ENCODE measurements at regions not wholly inside any gene's neighbourhood (a gene's known extent, or its start where the extent isn't known, plus 50 kb on each side); places are given as distances from the start of the nearest gene placed in this dataset.
"Not testable (repeated sequence)": the region's sequence is repeated elsewhere in the genome, so short reads cannot be mapped to it uniquely, and the experiment has no call there.

GRCh38 chr2:392926-393280 lies 105.0 kb upstream of the ALKAL2 start:
- H3K27me3 Mint-ChIP-seq = no peaks in the 10 kb centered on the region
- H3K36me3 Mint-ChIP-seq = peaks cover 2% of the 10 kb centered on the region
- peaks cover 2 to 11% (median 9%) of the 10 kb centered on the region in 3 donors for H3K4me1 Mint-ChIP-seq
- H3K27ac Mint-ChIP-seq = no peak overlapping the region
- no peaks in the 10 kb centered on the region for H3K9me3 Mint-ChIP-seq
- H3K4me3 Mint-ChIP-seq = peak overlapping the region in 1 of 4 donors; percentile 43

DNA sequence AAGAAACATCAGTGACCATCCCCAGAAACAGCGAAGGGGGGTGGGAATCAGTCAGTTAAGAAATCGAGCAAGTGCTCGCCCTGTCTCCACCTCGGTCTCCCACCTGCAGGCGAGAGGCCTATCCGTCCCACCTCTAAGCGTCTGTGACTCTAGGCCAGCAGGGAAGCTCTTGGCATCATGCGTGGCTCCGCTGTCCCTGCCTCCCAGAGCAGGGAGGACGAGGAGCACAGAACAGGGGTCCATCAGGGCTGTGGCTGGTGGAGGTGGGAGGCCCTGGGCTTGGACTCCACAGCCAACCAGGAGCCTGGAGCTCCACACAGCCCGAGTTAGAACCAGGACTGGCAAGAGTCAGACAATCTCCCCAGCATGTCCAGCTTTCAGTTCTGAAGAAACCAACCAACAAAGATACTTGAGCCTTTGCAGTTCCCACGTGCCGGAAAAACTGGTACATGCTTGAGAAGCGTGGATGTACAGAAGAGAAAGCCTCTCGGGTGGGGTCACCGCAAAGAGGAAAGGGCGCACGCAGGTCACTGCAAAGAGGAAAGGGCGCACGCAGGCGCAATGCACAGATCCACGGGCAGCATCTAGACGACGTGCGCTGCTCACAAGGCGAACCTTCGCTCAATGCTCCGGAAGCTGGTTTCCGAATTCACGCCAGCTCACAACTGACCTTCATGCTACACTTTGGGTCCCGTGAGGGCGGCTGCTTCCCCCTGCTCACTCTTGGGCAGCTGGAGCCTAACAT lies 104.5 kb upstream of the ALKAL2 start:
- Mint-ChIP-seq H3K4me3 (no peak overlapping the region), H3K9me3 (no peaks in the 10 kb centered on the region), H3K27ac (no peak overlapping the region), H3K4me1 (peaks cover 2 to 11% (median 9%) of the 10 kb centered on the region in 3 donors), H3K27me3 (no peaks in the 10 kb centered on the region), H3K36me3 (peaks cover under 1% of the 10 kb centered on the region)

- H3K36me3 Mint-ChIP-seq = no peaks in the 10 kb centered on the region
- H3K27me3 Mint-ChIP-seq = no peaks in the 10 kb centered on the region
- H3K4me3 Mint-ChIP-seq = no peak overlapping the region
- H3K9me3 Mint-ChIP-seq = no peaks in the 10 kb centered on the region
- H3K27ac Mint-ChIP-seq = no peak overlapping the region
- peaks cover 2 to 11% (median 9%) of the 10 kb centered on the region in 3 donors for H3K4me1 Mint-ChIP-seq
Measured at GRCh38 chr2:391696-392095, 103.8 kb upstream of the ALKAL2 start.

- Mint-ChIP-seq H3K36me3 (no peaks in the 10 kb centered on the region), H3K27me3 (no peaks in the 10 kb centered on the region), H3K9me3 (no peaks in the 10 kb centered on the region), H3K4me1 (peaks cover 2 to 11% (median 9%) of the 10 kb centered on the region in 3 donors), H3K27ac (no peak overlapping the region), H3K4me3 (no peak overlapping the region)
Measured at GRCh38 chr2:390959-391358, 103.1 kb upstream of the ALKAL2 start.

DNA sequence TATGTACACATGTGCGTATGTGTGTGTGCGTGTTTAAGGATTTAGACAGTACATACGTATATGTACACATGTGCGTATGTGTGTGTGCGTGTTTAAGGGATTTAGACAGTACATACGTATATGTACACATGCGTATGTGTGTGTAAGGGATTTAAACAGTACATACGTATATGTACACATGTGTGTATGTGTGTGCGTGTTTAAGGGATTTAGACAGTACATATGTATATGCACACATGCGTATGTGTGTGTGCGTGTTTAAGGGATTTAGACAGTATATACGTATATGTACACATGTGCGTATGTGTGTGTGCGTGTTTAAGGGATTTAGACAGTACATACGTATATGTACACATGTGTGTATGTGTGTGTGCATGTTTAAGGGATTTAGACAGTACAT lies 102.1 kb upstream of the ALKAL2 start:
- not testable (repeated sequence) for H3K27ac Mint-ChIP-seq, H3K9me3 Mint-ChIP-seq, H3K36me3 Mint-ChIP-seq, H3K27me3 Mint-ChIP-seq, H3K4me3 Mint-ChIP-seq
- peaks cover 2 to 11% (median 9%) of the 10 kb centered on the region in 3 donors for H3K4me1 Mint-ChIP-seq

- H3K27ac Mint-ChIP-seq, H3K27me3 Mint-ChIP-seq, H3K4me3 Mint-ChIP-seq, H3K36me3 Mint-ChIP-seq, H3K4me1 Mint-ChIP-seq, H3K9me3 Mint-ChIP-seq: not testable (repeated sequence)
Measured at GRCh38 chr2:388752-389151, 100.9 kb upstream of the ALKAL2 start.

DNA sequence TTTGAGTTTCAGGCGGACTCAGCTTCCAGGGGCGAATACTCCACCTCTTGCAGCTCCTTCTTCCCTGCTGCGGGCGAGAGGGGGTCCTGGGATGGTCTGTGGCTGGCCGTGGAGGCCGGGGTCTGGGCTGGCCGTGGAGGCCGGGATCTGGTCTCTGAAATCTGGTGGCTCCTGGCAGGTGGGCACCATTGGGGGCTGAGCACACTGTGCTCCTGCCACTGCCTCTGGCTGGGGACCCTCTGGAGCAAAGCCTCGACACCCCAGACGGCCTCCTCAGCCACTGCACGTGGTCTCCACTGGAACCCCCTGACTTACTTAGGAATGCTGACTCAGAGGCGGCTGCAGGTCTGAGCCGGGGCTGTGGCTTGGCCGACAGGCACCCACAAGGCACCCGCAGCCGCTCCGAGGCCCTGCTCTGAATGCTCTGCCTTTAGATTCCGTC lies 100.1 kb upstream of the ALKAL2 start:
- Mint-ChIP-seq H3K9me3 (no peaks in the 10 kb centered on the region), H3K4me1 (peaks cover 0 to 8% (median 3%) of the 10 kb centered on the region in 3 donors), H3K27me3 (no peaks in the 10 kb centered on the region), H3K4me3 (no peak overlapping the region), H3K27ac (no peak overlapping the region), H3K36me3 (no peaks in the 10 kb centered on the region)

GRCh38 chr2:386406-387103 lies 98.7 kb upstream of the ALKAL2 start:
- Mint-ChIP-seq H3K27ac (no peak overlapping the region), H3K4me3 (no peak overlapping the region)

DNA sequence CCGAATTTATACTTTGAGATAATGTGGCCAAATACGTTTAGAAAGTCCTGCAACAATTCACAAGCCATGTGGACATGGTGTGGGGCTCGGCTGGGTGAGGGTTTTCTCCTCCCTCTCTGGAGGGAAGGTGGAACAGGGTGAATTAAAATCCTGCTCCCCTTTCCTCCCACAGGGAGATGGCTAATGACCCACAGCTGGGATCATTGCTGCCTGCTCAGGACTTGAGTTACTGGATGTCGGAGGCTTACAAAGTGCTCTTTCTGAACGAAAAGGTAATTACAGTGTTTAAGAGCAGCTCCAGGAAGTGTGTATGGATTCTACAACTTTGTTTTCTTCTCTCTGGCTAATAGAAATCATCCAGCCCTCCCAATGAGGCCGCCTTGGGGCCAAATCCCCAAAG lies 97.9 kb upstream of the ALKAL2 start:
- Mint-ChIP-seq H3K4me3 (no peak overlapping the region), H3K9me3 (no peaks in the 10 kb centered on the region), H3K4me1 (peaks cover 0 to 8% (median 3%) of the 10 kb centered on the region in 3 donors), H3K36me3 (no peaks in the 10 kb centered on the region), H3K27ac (no peak overlapping the region), H3K27me3 (no peaks in the 10 kb centered on the region)

More at GRCh38 chr2:386406-387103, 98.7 kb upstream of the ALKAL2 start:
- H3K27me3 Mint-ChIP-seq = no peaks in the 10 kb centered on the region
- no peaks in the 10 kb centered on the region for H3K36me3 Mint-ChIP-seq
- no peaks in the 10 kb centered on the region for H3K9me3 Mint-ChIP-seq
- H3K4me1 Mint-ChIP-seq = peaks cover 0 to 8% (median 3%) of the 10 kb centered on the region in 3 donors

DNA sequence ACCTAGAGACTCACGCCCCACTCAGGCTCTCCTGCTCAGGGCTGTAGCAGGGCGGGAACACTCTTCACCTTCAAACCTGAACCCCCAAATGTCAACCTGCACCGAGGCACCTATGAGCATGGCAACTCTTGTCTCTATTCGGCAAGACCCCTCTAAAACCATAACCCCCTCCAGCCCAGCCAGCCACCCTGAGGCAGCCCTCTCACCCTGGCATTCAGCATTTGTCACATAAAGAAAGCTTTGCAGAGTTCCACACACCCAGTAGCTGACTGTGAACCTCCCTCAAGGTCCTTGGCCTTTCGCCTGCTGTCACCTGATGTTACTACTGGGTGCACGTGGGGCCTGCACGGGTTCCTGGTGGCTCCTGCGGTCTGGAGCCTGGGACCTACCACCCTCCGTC lies 97.2 kb upstream of the ALKAL2 start:
- Mint-ChIP-seq H3K27me3 (no peaks in the 10 kb centered on the region), H3K4me3 (no peak overlapping the region), H3K9me3 (no peaks in the 10 kb centered on the region), H3K27ac (no peak overlapping the region), H3K36me3 (no peaks in the 10 kb centered on the region), H3K4me1 (peaks cover 0 to 8% (median 3%) of the 10 kb centered on the region in 3 donors)

DNA sequence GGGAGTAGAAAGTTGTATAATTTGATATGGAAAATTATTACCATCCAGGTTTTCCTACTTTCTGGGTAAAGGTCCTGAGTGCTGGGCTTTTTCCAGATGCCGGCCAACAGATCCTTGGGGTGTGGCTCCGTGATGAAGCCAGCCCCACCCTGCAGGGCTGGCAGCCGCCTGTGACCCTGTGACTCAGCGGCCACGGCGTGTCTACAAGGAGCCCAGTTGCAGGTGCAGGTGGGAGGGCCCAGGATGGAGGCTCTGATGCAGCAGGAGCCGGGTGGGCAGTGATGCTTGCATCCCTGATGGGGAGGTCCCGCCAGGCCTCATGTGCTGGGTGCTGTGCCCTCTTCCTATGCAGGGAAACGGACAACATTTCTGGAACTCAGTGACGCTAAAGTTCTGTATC lies 96.0 kb upstream of the ALKAL2 start:
- H3K4me1 Mint-ChIP-seq = peaks cover 0 to 8% (median 3%) of the 10 kb centered on the region in 3 donors
- H3K27me3 Mint-ChIP-seq = peaks cover 2% of the 10 kb centered on the region
- H3K9me3 Mint-ChIP-seq = peaks cover 0 to 7% (median 6%) of the 10 kb centered on the region in 3 donors
- H3K36me3 Mint-ChIP-seq = peaks cover 3% of the 10 kb centered on the region
- H3K4me3 Mint-ChIP-seq = no peak overlapping the region
- no peak overlapping the region for H3K27ac Mint-ChIP-seq

DNA sequence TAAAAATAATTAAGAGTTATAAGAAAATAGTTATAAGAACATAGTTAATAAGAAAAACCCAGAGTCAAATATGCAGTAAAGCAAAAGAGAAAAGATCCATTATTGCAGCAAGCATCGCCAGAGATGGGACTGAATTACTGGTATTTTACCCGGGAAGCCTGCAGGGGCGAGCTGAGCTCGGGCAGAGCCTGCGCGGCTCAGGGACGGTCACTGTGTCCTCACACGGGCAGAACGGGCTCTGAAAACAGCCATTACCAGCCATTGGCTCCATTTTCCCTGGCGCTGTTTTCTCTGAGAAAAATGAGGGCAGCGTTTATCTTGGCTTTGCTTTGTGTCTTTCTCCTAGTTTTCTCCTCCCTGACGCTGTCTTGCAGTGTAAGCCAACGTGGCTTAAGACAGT lies 95.3 kb upstream of the ALKAL2 start:
- H3K4me3 Mint-ChIP-seq = no peak overlapping the region
- peaks cover 0 to 8% (median 3%) of the 10 kb centered on the region in 3 donors for H3K4me1 Mint-ChIP-seq
- H3K9me3 Mint-ChIP-seq = peaks cover 2 to 10% (median 7%) of the 10 kb centered on the region in 3 donors
- no peak overlapping the region for H3K27ac Mint-ChIP-seq
- H3K27me3 Mint-ChIP-seq = peaks cover 2% of the 10 kb centered on the region
- peaks cover 3% of the 10 kb centered on the region for H3K36me3 Mint-ChIP-seq

- Mint-ChIP-seq H3K36me3 (peaks cover 3% of the 10 kb centered on the region), H3K9me3 (peaks cover 7 to 16% (median 7%) of the 10 kb centered on the region in 3 donors), H3K27me3 (peaks cover 2% of the 10 kb centered on the region), H3K4me3 (no peak overlapping the region), H3K27ac (no peak overlapping the region), H3K4me1 (peaks cover 0 to 8% (median 3%) of the 10 kb centered on the region in 3 donors)
Measured at GRCh38 chr2:382728-383022, 94.8 kb upstream of the ALKAL2 start.

DNA sequence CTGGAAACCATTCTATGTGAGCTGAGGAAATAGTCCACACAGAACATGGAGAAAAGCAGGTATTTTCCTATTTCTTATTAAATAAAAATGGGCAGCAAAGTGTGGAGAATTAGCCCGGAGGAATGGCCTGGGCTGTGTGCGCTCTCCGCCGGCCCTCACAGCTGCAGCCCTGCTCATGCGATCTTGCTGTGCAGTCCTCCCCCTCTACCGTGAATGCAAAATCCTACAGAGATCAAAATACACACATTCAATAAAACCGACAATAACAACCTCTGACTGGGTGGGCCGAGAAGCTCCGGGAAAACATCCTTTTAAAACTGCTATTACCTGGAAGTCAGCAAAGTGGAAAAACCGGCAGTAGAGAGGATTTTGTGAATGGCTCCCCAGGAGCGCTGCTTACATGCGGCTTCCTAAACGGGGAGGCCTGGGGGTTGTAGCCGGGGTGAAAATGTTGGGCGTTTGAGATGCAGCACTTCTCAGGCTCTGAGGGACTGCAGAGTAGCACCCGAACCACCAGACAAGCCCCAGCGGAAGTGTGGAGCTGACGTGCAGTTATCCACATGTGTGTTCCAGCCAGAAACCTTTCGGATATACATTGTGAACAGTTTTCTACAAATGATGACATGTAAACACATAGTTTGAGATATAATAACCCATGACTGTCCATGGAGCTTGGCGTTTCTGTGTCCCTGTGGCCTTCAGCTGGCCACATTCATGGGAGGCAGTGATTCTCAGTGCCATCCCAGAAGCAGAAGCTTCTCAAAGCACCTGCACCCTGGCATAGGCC lies 94.2 kb upstream of the ALKAL2 start:
- Mint-ChIP-seq H3K36me3 (peaks cover 3% of the 10 kb centered on the region), H3K27ac (no peak overlapping the region), H3K4me1 (peaks cover 0 to 8% (median 3%) of the 10 kb centered on the region in 3 donors), H3K4me3 (no peak overlapping the region), H3K9me3 (peaks cover 11 to 21% (median 12%) of the 10 kb centered on the region in 3 donors), H3K27me3 (peaks cover 5% of the 10 kb centered on the region)

- Mint-ChIP-seq H3K27me3 (peaks cover 5% of the 10 kb centered on the region), H3K9me3 (peaks cover 11 to 23% (median 13%) of the 10 kb centered on the region in 3 donors), H3K36me3 (peaks cover 3% of the 10 kb centered on the region), H3K4me1 (peaks cover 0 to 8% (median 3%) of the 10 kb centered on the region in 3 donors), H3K27ac (no peak overlapping the region), H3K4me3 (no peak overlapping the region)
Measured at GRCh38 chr2:381181-381580, 93.3 kb upstream of the ALKAL2 start.

Data from IgD-negative memory B cell (primary cell).